RKO (cell line): ENCODE measurements at regions not wholly inside any gene's neighbourhood (a gene's known extent, or its start where the extent isn't known, plus 50 kb on each side); places are given as distances from the start of the nearest gene placed in this dataset.
"Not testable (repeated sequence)": the region's sequence is repeated elsewhere in the genome, so short reads cannot be mapped to it uniquely, and the experiment has no call there.

Experiments used
- DNase-seq: peaks from one replicate; pipeline ENCODE4 v3.0.0-alpha.2; 2016; ENCODE audit warnings: low spot score

- not testable (repeated sequence) for DNase-seq
These were observed 415.4 kb downstream of the TMEM38B start for GRCh38 chr9:106109706-106110105.

- no peak for DNase-seq
These were observed 416.1 kb downstream of the TMEM38B start for GRCh38 chr9:106110483-106110882.

- no peak for DNase-seq
These were observed 416.8 kb downstream of the TMEM38B start for GRCh38 chr9:106111039-106111730.

- DNase-seq, result no peak
These were observed 418.6 kb downstream of the TMEM38B start for GRCh38 chr9:106112935-106113334.

GRCh38 chr9:106119176-106119575 is 424.8 kb downstream of the TMEM38B start:
- no peak for DNase-seq

GRCh38 chr9:106120071-106120470 is 425.7 kb downstream of the TMEM38B start:
- no peak for DNase-seq

- no peak for DNase-seq
These were observed 433.4 kb downstream of the TMEM38B start for GRCh38 chr9:106127776-106128175.

GRCh38 chr9:106130374-106130773 is 436.0 kb downstream of the TMEM38B start:
- no peak for DNase-seq

- no peak for DNase-seq
These were observed 449.4 kb downstream of the TMEM38B start for GRCh38 chr9:106143781-106144180.

- DNase-seq, result no peak
These were observed 451.9 kb downstream of the TMEM38B start for GRCh38 chr9:106146066-106146840.

GRCh38 chr9:106146886-106147285 is 452.5 kb downstream of the TMEM38B start:
- no peak for DNase-seq

GRCh38 chr9:106149956-106150355 is 455.6 kb downstream of the TMEM38B start:
- DNase-seq, result no peak

- no peak for DNase-seq
These were observed 462.1 kb downstream of the TMEM38B start for GRCh38 chr9:106156465-106156864.

- DNase-seq, result no peak
These were observed 477.9 kb downstream of the TMEM38B start for GRCh38 chr9:106172265-106172664.

GRCh38 chr9:106174346-106174745 is 480.0 kb downstream of the TMEM38B start:
- DNase-seq, result no peak

GRCh38 chr9:106177216-106177615 is 482.9 kb downstream of the TMEM38B start:
- DNase-seq, result no peak

- DNase-seq, result no peak
These were observed 484.9 kb downstream of the TMEM38B start for GRCh38 chr9:106179191-106179590.

- not testable (repeated sequence) for DNase-seq
These were observed 509.6 kb downstream of the TMEM38B start for GRCh38 chr9:106203815-106204516.

- no peak for DNase-seq
These were observed 513.0 kb downstream of the TMEM38B start for GRCh38 chr9:106207298-106207697.

GRCh38 chr9:106218427-106218826 is 524.1 kb downstream of the TMEM38B start:
- no peak for DNase-seq

- peak; percentile 58 for DNase-seq
These were observed 524.5 kb downstream of the TMEM38B start for GRCh38 chr9:106218854-106219253.

GRCh38 chr9:106220415-106220814 is 526.1 kb downstream of the TMEM38B start:
- no peak for DNase-seq

- DNase-seq, result no peak
These were observed 534.5 kb downstream of the TMEM38B start for GRCh38 chr9:106228861-106229260.
